Smooth muscle cell (in vitro differentiated cells): ENCODE measurements at regions not wholly inside any gene's neighbourhood (a gene's known extent, or its start where the extent isn't known, plus 50 kb on each side); places are given as distances from the start of the nearest gene placed in this dataset.

ENCODE experiments used
- DNase-seq: peaks from one replicate; lab custom pipeline; 2025; ENCODE audit not compliant: unreplicated experiment; lab: John Stamatoyannopoulos, UW
- H2AFZ ChIP-seq: fragments of 200-600 bp; sonication (generic); 2 replicates; pipeline ENCODE4 v1.6.0; 2016; ENCODE audit warnings: antibody characterized with exemption, low read depth, mild to moderate bottlenecking
- H3F3A ChIP-seq: fragments of 200-600 bp; sonication (generic); 2 replicates; pipeline ENCODE4 v1.6.0; 2017; ENCODE audit warnings: antibody characterized with exemption, low read depth
- H3K27ac ChIP-seq: fragments of 200-600 bp; sonication (generic); 2 replicates; pipeline ENCODE4 v1.5.1; 2016; ENCODE audit warnings: low read depth, mild to moderate bottlenecking
- H3K27me3 ChIP-seq: fragments of 200-600 bp; sonication (generic); 2 replicates; pipeline ENCODE4 v1.6.1; 2016; ENCODE audit warnings: low read depth, mild to moderate bottlenecking
- H3K36me3 ChIP-seq: fragments of 200-600 bp; sonication (generic); 2 replicates; pipeline ENCODE4 v1.5.1; 2016; ENCODE audit warnings: low read depth
- H3K4me1 ChIP-seq: fragments of 200-600 bp; sonication (generic); 2 replicates; pipeline ENCODE4 v1.5.1; 2016; ENCODE audit warnings: low read depth
- H3K4me2 ChIP-seq: fragments of 200-600 bp; sonication (generic); 2 replicates; pipeline ENCODE4 v1.6.0; 2016; ENCODE audit warnings: mild to moderate bottlenecking
- H3K4me3 ChIP-seq: fragments of 200-600 bp; sonication (generic); 2 replicates; pipeline ENCODE4 v1.5.1; 2016; ENCODE audit warnings: mild to moderate bottlenecking
- H3K79me2 ChIP-seq: fragments of 200-600 bp; sonication (generic); 2 replicates; pipeline ENCODE4 v1.6.0; 2016; ENCODE audit warnings: low read depth, mild to moderate bottlenecking
- H3K9ac ChIP-seq: fragments of 200-600 bp; sonication (generic); 2 replicates; pipeline ENCODE4 v1.6.0; 2016; ENCODE audit warnings: low read depth
- H3K9me3 ChIP-seq: fragments of 200-600 bp; sonication (generic); replicated peaks from 2 replicates; pipeline ENCODE4 v1.5.1; 2016; ENCODE audit warnings: low read depth
- H4K20me1 ChIP-seq: fragments of 200-600 bp; sonication (generic); 2 replicates; pipeline ENCODE4 v1.6.0; 2016; ENCODE audit warnings: low read depth
- WGBS: methylation state at CpG from one replicate; pipeline ENCODE4 v1.1.7; 2016; ENCODE audit warnings: low lambda C conversion rate; 5-methylcytosine and 5-hydroxymethylcytosine counted together
- TF ChIP-seq, protein P1 (sequence below): fragments of 200-600 bp; sonication (generic); IDR thresholded peaks from 2 replicates; pipeline ENCODE4 v1.5.1; 2017; ENCODE audit warnings: borderline replicate concordance, mild to moderate bottlenecking, antibody characterized with exemption; ENCODE audit not compliant: insufficient read depth, poor library complexity, severe bottlenecking

DNA sequence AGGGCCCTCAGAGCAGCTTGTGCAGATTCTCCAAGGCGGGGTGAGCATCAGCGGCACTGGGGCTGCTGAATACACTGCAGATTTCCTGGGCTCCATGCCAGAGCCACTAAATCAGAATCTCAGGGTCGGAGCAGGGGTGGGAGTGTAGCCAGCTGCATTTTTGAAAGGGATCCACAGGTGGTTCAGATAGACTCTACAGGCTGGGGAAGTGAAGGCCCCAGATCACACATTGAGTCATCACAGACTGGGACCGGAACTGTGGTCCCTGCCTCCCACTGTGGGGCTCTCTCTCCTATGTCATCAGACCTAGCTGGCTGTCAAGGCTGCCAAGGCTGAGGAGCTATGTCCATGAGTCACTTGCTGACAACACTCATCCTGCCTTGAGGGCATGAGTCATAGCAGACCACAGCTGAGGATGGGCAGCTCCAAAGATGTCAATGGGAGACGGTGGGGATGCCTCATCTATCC, 162.3 kb upstream of the MAMLD1 start:
- no peak overlapping the region for H3K9ac ChIP-seq
- no peak overlapping the region for H3K4me3 ChIP-seq
- TF ChIP-seq, protein P1, sequence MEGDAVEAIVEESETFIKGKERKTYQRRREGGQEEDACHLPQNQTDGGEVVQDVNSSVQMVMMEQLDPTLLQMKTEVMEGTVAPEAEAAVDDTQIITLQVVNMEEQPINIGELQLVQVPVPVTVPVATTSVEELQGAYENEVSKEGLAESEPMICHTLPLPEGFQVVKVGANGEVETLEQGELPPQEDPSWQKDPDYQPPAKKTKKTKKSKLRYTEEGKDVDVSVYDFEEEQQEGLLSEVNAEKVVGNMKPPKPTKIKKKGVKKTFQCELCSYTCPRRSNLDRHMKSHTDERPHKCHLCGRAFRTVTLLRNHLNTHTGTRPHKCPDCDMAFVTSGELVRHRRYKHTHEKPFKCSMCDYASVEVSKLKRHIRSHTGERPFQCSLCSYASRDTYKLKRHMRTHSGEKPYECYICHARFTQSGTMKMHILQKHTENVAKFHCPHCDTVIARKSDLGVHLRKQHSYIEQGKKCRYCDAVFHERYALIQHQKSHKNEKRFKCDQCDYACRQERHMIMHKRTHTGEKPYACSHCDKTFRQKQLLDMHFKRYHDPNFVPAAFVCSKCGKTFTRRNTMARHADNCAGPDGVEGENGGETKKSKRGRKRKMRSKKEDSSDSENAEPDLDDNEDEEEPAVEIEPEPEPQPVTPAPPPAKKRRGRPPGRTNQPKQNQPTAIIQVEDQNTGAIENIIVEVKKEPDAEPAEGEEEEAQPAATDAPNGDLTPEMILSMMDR, result no peak
- no peak overlapping the region for H3K4me2 ChIP-seq
- H3K4me1 ChIP-seq, result no peaks in the 10 kb centered on the region
- H3F3A ChIP-seq, result no peaks in the 10 kb centered on the region
- H3K79me2 ChIP-seq, result no peaks in the 10 kb centered on the region
- H3K9me3 ChIP-seq, result no peaks in the 10 kb centered on the region
- no peak overlapping the region for H3K27ac ChIP-seq
- H2AFZ ChIP-seq, result no peak overlapping the region
- DNase-seq, result no peak
- H3K36me3 ChIP-seq, result no peaks in the 10 kb centered on the region
- WGBS, result 56% methylated on average over 5 of the region's 5 CpGs
- no peaks in the 10 kb centered on the region for H4K20me1 ChIP-seq
- no peaks in the 10 kb centered on the region for H3K27me3 ChIP-seq

DNA sequence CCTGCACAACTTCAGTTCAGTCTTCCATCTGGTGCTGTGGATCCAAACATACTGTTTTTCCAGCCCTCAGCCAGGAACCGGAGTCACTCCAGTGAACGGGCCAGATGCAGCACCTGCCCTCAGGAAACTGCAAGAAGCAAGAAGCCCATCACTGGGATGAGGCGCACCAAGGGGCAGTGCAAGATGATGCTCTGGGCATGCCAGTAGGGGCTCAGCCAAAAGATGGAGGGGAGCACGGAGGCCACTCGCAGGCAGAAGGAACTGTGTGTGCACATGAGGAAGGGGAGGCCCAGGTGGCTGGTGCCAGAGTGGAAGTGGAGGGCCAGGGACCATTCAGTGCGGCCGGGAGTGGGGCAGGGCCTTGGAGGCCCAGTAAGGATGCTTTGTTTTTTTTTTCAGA, 161.7 kb upstream of the MAMLD1 start:
- DNase-seq, result no peak
- peak overlapping the region; percentile 6 for H3K27ac ChIP-seq
- H3K9me3 ChIP-seq, result no peaks in the 10 kb centered on the region
- H3F3A ChIP-seq, result no peaks in the 10 kb centered on the region
- no peak overlapping the region for H3K4me3 ChIP-seq
- H3K4me2 ChIP-seq, result no peak overlapping the region
- no peaks in the 10 kb centered on the region for H3K4me1 ChIP-seq
- no peak overlapping the region for H2AFZ ChIP-seq
- WGBS, result 92% methylated on average over 7 of the region's 7 CpGs
- H3K36me3 ChIP-seq, result no peaks in the 10 kb centered on the region
- no peak overlapping the region for H3K9ac ChIP-seq
- TF ChIP-seq, protein P1, result no peak
- H4K20me1 ChIP-seq, result no peaks in the 10 kb centered on the region
- no peaks in the 10 kb centered on the region for H3K79me2 ChIP-seq
- no peaks in the 10 kb centered on the region for H3K27me3 ChIP-seq

DNA sequence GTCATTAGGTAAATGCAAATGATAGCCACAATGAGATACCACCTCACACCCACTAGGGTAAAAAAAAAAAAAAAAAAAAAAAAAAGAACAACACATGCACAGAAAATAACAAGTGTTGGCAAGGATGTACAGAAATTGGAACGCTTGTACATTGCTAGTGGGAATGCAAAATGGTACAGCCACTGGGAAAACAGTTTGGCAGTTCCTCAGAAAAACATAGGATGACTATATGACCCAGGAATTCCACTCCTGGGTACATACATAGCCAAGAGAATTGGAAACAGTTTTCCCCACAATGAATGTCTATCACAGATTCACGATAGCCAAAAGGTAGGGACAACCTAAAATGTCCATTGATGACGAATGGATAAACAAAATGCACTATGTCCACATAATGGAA, 161.3 kb upstream of the MAMLD1 start:
- no peaks in the 10 kb centered on the region for H3K9me3 ChIP-seq
- no peak overlapping the region for H3K4me2 ChIP-seq
- H3K79me2 ChIP-seq, result no peaks in the 10 kb centered on the region
- H3K4me1 ChIP-seq, result no peaks in the 10 kb centered on the region
- no peak overlapping the region for H3K9ac ChIP-seq
- H4K20me1 ChIP-seq, result no peaks in the 10 kb centered on the region
- no peak overlapping the region for H3K27ac ChIP-seq
- no peaks in the 10 kb centered on the region for H3K36me3 ChIP-seq
- H3K27me3 ChIP-seq, result no peaks in the 10 kb centered on the region
- TF ChIP-seq, protein P1, result no peak
- no peak overlapping the region for H2AFZ ChIP-seq
- H3F3A ChIP-seq, result no peaks in the 10 kb centered on the region
- no peak for DNase-seq
- no peak overlapping the region for H3K4me3 ChIP-seq
- 73% methylated on average over 3 of the region's 3 CpGs for WGBS

DNA sequence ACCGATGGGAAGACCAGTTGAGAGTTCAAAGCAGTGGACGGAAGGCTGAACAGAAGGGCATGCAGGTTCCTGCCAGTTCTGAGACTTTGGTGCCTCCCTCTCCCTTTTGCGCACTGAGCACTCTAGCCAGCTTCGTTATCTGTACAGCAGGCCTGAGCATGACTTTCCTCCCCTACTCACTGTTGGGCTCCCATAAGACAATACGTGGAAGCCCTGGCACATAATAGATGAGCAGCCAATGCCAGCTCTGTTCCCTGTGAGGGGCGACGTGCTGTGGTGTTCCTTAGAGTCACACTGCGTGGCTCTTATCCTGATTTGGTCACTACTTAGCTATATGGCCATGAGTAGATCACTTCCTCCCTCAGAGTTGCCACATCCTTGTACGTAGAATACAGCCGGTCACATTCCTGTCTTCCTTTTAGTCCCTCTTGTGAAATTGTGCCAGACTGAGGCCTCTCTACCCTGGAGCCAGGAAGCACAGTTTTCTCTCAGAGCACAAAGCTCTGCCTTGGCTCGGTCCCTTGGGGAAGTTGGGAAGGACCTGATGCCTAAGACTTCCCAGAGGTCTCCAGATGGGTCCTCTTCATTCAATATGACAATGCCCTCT, 160.4 kb upstream of the MAMLD1 start:
- no peaks in the 10 kb centered on the region for H3K4me1 ChIP-seq
- TF ChIP-seq, protein P1, result no peak
- no peak overlapping the region for H3K9ac ChIP-seq
- no peaks in the 10 kb centered on the region for H3K27me3 ChIP-seq
- H3K4me3 ChIP-seq, result no peak overlapping the region
- H3K79me2 ChIP-seq, result no peaks in the 10 kb centered on the region
- H3F3A ChIP-seq, result no peaks in the 10 kb centered on the region
- WGBS, result 73% methylated on average over 11 of the region's 11 CpGs
- H3K27ac ChIP-seq, result peak overlapping the region; percentile 37
- no peaks in the 10 kb centered on the region for H3K9me3 ChIP-seq
- DNase-seq, result no peak
- H4K20me1 ChIP-seq, result no peaks in the 10 kb centered on the region
- H3K4me2 ChIP-seq, result no peak overlapping the region
- H3K36me3 ChIP-seq, result no peaks in the 10 kb centered on the region
- H2AFZ ChIP-seq, result no peak overlapping the region
